Kidney (tissue), 13 donors: ENCODE measurements at regions not wholly inside any gene's neighbourhood (a gene's known extent, or its start where the extent isn't known, plus 50 kb on each side); places are given as distances from the start of the nearest gene placed in this dataset.
"Not testable (repeated sequence)": the region's sequence is repeated elsewhere in the genome, so short reads cannot be mapped to it uniquely, and the experiment has no call there.

Experiments
- DNase-seq, 5 donors: peaks; one replicate each; pipeline ENCODE4 v3.0.0-alpha.2; 2013 to 2020
- FAIRE-seq: peaks from 2 replicates; lab custom pipeline; 2012; peaks lifted over from hg19 to GRCh38; lab: Jason Lieb, UNC
- H3K27ac ChIP-seq, 2 donors: one replicate each; pipeline ENCODE4 v1.7.0; 2013; ENCODE audit warnings: low read depth in 2 of 2, low read length in 2 of 2, inconsistent platforms in 1 of 2
- H3K27me3 ChIP-seq: one replicate; pipeline ENCODE4 v1.7.1; 2013; ENCODE audit warnings: low read length, inconsistent platforms; ENCODE audit not compliant: control insufficient read depth, insufficient read depth
- H3K36me3 ChIP-seq, 3 donors: one replicate each; pipeline versions ENCODE4 v1.7.0 to v1.7.1; 2013; ENCODE audit warnings: low read length in 3 of 3, control low read depth in 1 of 3, inconsistent platforms in 1 of 3; ENCODE audit not compliant: insufficient read depth in 3 of 3, control insufficient read depth in 2 of 3
- H3K4me1 ChIP-seq, 3 donors: one replicate each; pipeline versions ENCODE4 v1.7.0 to v1.7.1; 2013; ENCODE audit warnings: low read length in 3 of 3, inconsistent platforms in 1 of 3, low read depth in 1 of 3; ENCODE audit not compliant: control insufficient read depth in 2 of 3, insufficient read depth in 2 of 3
- H3K4me3 ChIP-seq, 3 donors: one replicate each; pipeline versions ENCODE4 v1.7.0 to v1.8.1; 2013; ENCODE audit warnings: low read length in 3 of 3, control low read depth in 1 of 3, inconsistent platforms in 1 of 3
- H3K9ac ChIP-seq, 3 donors: one replicate each; pipeline versions ENCODE4 v1.7.0 to v1.7.1; 2013; ENCODE audit warnings: low read length in 3 of 3, control low read depth in 1 of 3, inconsistent platforms in 1 of 3
- H3K9me3 ChIP-seq, 3 donors: one replicate each; pipeline versions ENCODE4 v1.7.0 to v1.7.1; 2013; ENCODE audit warnings: low read length in 3 of 3, control low read depth in 1 of 3, inconsistent platforms in 1 of 3; ENCODE audit not compliant: control insufficient read depth in 2 of 3, insufficient read depth in 1 of 3
- intact Hi-C: fragments of 100-400 bp; cut with DNase I; formaldehyde crosslinking; loops from one replicate; pipeline ENCODE4 v1.11.1; 2022
- TF ChIP-seq, protein P1 (sequence below): IDR thresholded peaks from 3 replicates; pipeline ENCODE4 v1.5.1; 2012; ENCODE audit warnings: mild to moderate bottlenecking, moderate library complexity, borderline replicate concordance; ENCODE audit not compliant: insufficient read depth; ENCODE audit errors: extremely low read depth
- donor health status: control.
- donor health status: control.
- donor health status: control.
- donor health status: control.
- donor health status: control.
- donor health status: DM: yes; HTN: yes; CAD: no.
- donor health status: Normal renal cell carcinoma (clear cell type).

DNA sequence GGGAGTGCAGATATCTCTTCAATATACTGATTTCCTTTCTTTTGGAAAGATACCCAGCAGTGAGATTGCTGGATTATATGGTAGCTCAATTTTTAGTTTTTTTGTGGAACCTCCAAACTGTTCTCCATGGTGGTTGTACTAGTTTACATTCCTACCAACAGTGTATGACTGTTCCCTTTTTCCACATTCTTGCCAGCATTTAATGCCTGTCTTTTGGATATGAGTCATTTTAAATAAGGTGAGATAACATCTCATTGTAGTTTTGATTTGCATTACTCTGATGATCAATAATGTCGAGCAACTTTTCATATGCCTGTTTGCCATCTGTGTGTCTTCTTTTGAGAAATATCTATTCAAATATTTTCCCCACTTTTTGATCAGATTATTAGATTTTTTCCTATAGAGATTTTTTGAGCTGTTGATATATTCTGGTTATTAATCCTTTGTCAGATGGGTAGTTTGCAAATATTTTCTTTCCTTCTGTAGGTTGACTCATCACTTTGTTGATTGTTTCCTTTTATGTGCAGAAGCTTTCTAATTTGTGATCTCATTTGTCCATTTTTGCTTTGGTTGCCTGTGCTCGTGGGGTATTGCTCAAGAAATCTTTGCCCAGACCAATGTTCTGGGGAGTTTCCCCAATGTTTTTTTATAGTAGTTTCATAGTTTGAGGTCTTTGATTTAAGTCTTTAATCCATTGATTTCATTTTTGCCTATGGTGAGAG lies 552.7 kb downstream of the ZNF674 start:
- DNase-seq (no peak), FAIRE-seq (no peak)
- no peak overlapping the region for H3K9ac ChIP-seq
- H3K4me1 ChIP-seq, result no peaks in the 10 kb centered on the region
- H3K27ac ChIP-seq, result no peak overlapping the region
- TF ChIP-seq, protein P1, sequence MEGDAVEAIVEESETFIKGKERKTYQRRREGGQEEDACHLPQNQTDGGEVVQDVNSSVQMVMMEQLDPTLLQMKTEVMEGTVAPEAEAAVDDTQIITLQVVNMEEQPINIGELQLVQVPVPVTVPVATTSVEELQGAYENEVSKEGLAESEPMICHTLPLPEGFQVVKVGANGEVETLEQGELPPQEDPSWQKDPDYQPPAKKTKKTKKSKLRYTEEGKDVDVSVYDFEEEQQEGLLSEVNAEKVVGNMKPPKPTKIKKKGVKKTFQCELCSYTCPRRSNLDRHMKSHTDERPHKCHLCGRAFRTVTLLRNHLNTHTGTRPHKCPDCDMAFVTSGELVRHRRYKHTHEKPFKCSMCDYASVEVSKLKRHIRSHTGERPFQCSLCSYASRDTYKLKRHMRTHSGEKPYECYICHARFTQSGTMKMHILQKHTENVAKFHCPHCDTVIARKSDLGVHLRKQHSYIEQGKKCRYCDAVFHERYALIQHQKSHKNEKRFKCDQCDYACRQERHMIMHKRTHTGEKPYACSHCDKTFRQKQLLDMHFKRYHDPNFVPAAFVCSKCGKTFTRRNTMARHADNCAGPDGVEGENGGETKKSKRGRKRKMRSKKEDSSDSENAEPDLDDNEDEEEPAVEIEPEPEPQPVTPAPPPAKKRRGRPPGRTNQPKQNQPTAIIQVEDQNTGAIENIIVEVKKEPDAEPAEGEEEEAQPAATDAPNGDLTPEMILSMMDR, result no peak
- no peaks in the 10 kb centered on the region for H3K27me3 ChIP-seq
- H3K9me3 ChIP-seq, result no peaks in the 10 kb centered on the region
- H3K36me3 ChIP-seq, result no peaks in the 10 kb centered on the region
- intact Hi-C loops, result no loop called here
- no peak overlapping the region for H3K4me3 ChIP-seq

DNA sequence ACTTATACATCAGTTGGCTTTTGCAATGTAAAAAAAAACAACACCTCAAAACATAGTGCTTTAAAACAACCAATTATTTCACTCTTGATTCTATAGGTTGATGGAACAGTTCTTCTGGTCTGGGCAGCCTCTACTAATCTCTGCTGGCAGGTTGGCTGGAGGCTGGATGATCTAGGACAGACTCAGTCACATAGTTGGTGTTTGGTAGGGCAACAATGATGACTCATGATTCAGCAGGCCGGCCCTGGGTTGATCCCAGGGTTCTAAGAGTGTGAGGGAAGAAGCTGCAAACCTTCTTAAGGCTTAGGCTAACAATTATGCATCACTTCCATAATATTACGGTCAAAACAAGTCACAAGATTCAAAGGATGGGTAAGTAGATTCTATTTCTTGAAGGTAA lies 558.2 kb downstream of the ZNF674 start:
- Histone ChIP-seq H3K9ac (no peak overlapping the region), H3K36me3 (no peaks in the 10 kb centered on the region), H3K27me3 (no peaks in the 10 kb centered on the region), H3K4me3 (no peak overlapping the region), H3K4me1 (no peaks in the 10 kb centered on the region), H3K9me3 (no peaks in the 10 kb centered on the region), H3K27ac (no peak overlapping the region)
- TF ChIP-seq, protein P1, result no peak
- intact Hi-C loops, result no loop called here
- DNase-seq, result no peak
- FAIRE-seq, result no peak

DNA sequence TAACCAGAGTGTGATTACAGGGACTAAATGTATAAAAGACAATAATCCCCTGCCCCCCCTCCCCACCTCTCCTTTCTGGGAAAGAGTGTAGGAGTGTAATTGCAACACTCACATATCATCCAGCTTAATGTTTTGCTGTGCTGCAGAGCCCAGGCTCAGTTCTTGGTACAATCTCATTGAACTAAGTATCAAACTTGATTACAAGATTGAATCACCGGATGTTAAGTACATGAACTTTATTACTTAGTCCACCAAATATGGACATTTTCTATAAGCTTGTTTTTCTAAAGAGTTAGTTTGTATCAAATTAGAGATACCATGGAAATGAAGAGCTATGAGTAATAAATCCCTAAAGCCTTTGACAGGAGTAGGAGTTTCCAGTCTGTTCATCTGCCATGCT lies 559.1 kb downstream of the ZNF674 start:
- H3K27me3 ChIP-seq, result no peaks in the 10 kb centered on the region
- H3K27ac ChIP-seq, result no peak overlapping the region
- TF ChIP-seq, protein P1, result no peak
- intact Hi-C loops, result no loop called here
- FAIRE-seq (no peak), DNase-seq (no peak)
- no peaks in the 10 kb centered on the region for H3K9me3 ChIP-seq
- no peaks in the 10 kb centered on the region for H3K36me3 ChIP-seq
- no peak overlapping the region for H3K9ac ChIP-seq
- H3K4me1 ChIP-seq, result no peaks in the 10 kb centered on the region
- no peak overlapping the region for H3K4me3 ChIP-seq

DNA sequence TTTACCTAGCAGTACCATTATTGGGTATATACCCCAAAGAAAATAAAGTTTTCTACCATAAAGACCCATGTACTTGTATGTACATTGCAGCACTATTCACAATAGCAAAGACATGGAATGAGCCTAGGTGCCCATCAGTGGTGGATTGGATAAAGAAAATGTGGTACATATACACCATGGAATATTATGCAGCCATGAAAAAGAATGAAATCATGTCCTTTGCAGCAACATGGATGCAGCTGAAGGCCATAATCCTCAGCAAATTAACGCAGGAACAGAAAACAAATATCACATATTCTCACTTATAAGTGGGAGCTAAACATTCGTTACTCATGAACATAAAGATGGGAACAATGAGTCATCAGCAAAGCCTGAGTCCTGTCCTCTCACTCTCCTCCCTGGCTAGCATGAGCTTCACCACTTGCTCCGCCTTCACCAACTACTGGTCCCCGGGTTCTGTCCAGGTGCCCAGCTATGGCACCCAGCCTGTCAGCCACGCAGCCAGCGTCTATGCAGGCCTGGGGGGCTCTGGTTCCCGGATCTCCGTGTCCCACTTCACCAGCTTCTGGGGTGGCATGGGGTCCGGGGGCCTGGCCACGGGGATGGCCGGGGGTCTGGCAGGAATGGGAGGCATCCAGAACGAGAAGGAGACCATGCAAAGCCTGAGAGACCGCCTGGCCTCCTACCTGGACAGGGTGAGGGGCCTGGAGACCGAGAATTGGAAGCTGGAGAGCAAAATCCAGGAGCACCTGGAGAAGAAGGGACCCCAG lies 562.1 kb downstream of the ZNF674 start:
- H3K27ac ChIP-seq, H3K27me3 ChIP-seq, H3K4me3 ChIP-seq, intact Hi-C loops, H3K36me3 ChIP-seq, FAIRE-seq, H3K9ac ChIP-seq, H3K9me3 ChIP-seq, H3K4me1 ChIP-seq: not testable (repeated sequence)
- DNase-seq, result peak in 1 of 5 donors; percentile 49
